SK-N-SH treated with all-trans-retinoic acid at 6 μM for 48 hours (cell line): ENCODE measurements at regions not wholly inside any gene's neighbourhood (a gene's known extent, or its start where the extent isn't known, plus 50 kb on each side); places are given as distances from the start of the nearest gene placed in this dataset.
A peak's percentile ranks its signal among the peaks of the same experiment; 100 is the strongest.

Experiments
- ATAC-seq: fragments of 200-7000 bp; cut with Tn5 transposase; 3 replicates; pipeline ENCODE4 v1.9.1; 2020; ENCODE audit warnings: mild to moderate bottlenecking, moderate library complexity
- BACH2 ChIP-seq: fragments of 250-450 bp; sonication (Bioruptor Pico); IDR thresholded peaks from 2 replicates; pipeline ENCODE4 v1.9.0; 2021; ENCODE audit warnings: mild to moderate bottlenecking, borderline replicate concordance
- CSDC2 ChIP-seq: fragments of 250-450 bp; sonication (Bioruptor Pico); IDR thresholded peaks from 2 replicates; pipeline ENCODE4 v1.5.0; 2020; ENCODE audit warnings: mild to moderate bottlenecking, moderate library complexity
- CSRNP3 ChIP-seq: fragments of 250-450 bp; sonication (Bioruptor Pico); IDR thresholded peaks from 2 replicates; pipeline ENCODE4 v1.5.1; 2021; ENCODE audit warnings: mild to moderate bottlenecking, moderate library complexity
- ESRRG ChIP-seq: fragments of 250-450 bp; sonication (Bioruptor Pico); IDR thresholded peaks from 2 replicates; pipeline ENCODE4 v1.6.1; 2021; ENCODE audit warnings: mild to moderate bottlenecking
- GLIS3 ChIP-seq: fragments of 250-450 bp; sonication (Bioruptor Pico); IDR thresholded peaks from 2 replicates; pipeline ENCODE4 v1.5.0; 2020; ENCODE audit warnings: mild to moderate bottlenecking, moderate library complexity
- ISL1 ChIP-seq: fragments of 250-450 bp; sonication (Bioruptor Pico); IDR thresholded peaks from 2 replicates; pipeline ENCODE4 v2.1.2; 2022; ENCODE audit warnings: mild to moderate bottlenecking, moderate library complexity
- OSR1 ChIP-seq: fragments of 250-450 bp; sonication (Bioruptor Pico); IDR thresholded peaks from 2 replicates; pipeline ENCODE4 v1.8.0; 2022; ENCODE audit warnings: moderate library complexity, mild to moderate bottlenecking, inconsistent platforms
- POU6F1 ChIP-seq: fragments of 250-450 bp; sonication (Bioruptor Pico); IDR thresholded peaks from 2 replicates; pipeline ENCODE4 v1.8.0; 2021; ENCODE audit warnings: low read depth, mild to moderate bottlenecking, moderate library complexity, borderline replicate concordance
- RARB ChIP-seq: fragments of 250-450 bp; sonication (Bioruptor Pico); IDR thresholded peaks from 2 replicates; pipeline ENCODE4 v1.8.0; 2021; ENCODE audit warnings: mild to moderate bottlenecking, moderate library complexity
- SNAI2 ChIP-seq: fragments of 250-450 bp; sonication (Bioruptor Pico); IDR thresholded peaks from 2 replicates; pipeline ENCODE4 v1.5.0; 2020; ENCODE audit warnings: mild to moderate bottlenecking, moderate library complexity
- TCF4 ChIP-seq: fragments of 250-450 bp; sonication (Bioruptor Pico); IDR thresholded peaks from 2 replicates; pipeline ENCODE4 v1.8.0; 2021; ENCODE audit warnings: mild to moderate bottlenecking, moderate library complexity, borderline replicate concordance
- TOX ChIP-seq: fragments of 250-450 bp; sonication (Bioruptor Pico); IDR thresholded peaks from 2 replicates; pipeline ENCODE4 v1.8.0; 2021; ENCODE audit warnings: mild to moderate bottlenecking, moderate library complexity, borderline replicate concordance
- ZFP3 ChIP-seq: fragments of 250-450 bp; sonication (Bioruptor Pico); IDR thresholded peaks from 2 replicates; pipeline ENCODE4 v1.5.0; 2020; ENCODE audit warnings: mild to moderate bottlenecking, moderate library complexity
- ZNF565 ChIP-seq: fragments of 450-650 bp; formaldehyde crosslinking; conservative IDR thresholded peaks from 2 replicates; pipeline ENCODE4 v1.5.0; 2020; ENCODE audit warnings: low read depth, mild to moderate bottlenecking, moderate library complexity
- ZNF70 ChIP-seq: fragments of 450-650 bp; formaldehyde crosslinking; IDR thresholded peaks from 2 replicates; pipeline ENCODE4 v1.5.0; 2020; ENCODE audit warnings: mild to moderate bottlenecking, moderate library complexity
- ZNF8 ChIP-seq: fragments of 450-650 bp; formaldehyde crosslinking; IDR thresholded peaks from 2 replicates; pipeline ENCODE4 v1.5.0; 2020; ENCODE audit warnings: mild to moderate bottlenecking, moderate library complexity
- TF ChIP-seq, protein P1 (sequence below): fragments of 250-450 bp; sonication (Bioruptor Pico); IDR thresholded peaks from 2 replicates; pipeline ENCODE4 v1.5.1; 2020; ENCODE audit warnings: low read depth, mild to moderate bottlenecking, moderate library complexity
- TF ChIP-seq, protein P2 (sequence below): fragments of 250-450 bp; sonication (Bioruptor Pico); IDR thresholded peaks from 2 replicates; pipeline ENCODE4 v1.8.0; 2020; ENCODE audit warnings: mild to moderate bottlenecking, moderate library complexity, borderline replicate concordance
- TF ChIP-seq, protein P3 (sequence below): fragments of 250-450 bp; sonication (Bioruptor Pico); IDR thresholded peaks from 2 replicates; pipeline ENCODE4 v1.5.0; 2020; ENCODE audit warnings: mild to moderate bottlenecking, moderate library complexity

GRCh38 chr1:242745079-242745478 is 220.6 kb upstream of the PLD5 start:
- ATAC-seq = no peak
- no peak for TF ChIP-seq OSR1 (CRISPR knock-in tag)
- peak; percentile 76; the same call in 1 of the 2 replicates for TF ChIP-seq ZNF8 (CRISPR knock-in tag)
- no peak for TF ChIP-seq ZNF70 (CRISPR knock-in tag)
- no peak for TF ChIP-seq RARB (CRISPR knock-in tag)
- TF ChIP-seq, protein P1, sequence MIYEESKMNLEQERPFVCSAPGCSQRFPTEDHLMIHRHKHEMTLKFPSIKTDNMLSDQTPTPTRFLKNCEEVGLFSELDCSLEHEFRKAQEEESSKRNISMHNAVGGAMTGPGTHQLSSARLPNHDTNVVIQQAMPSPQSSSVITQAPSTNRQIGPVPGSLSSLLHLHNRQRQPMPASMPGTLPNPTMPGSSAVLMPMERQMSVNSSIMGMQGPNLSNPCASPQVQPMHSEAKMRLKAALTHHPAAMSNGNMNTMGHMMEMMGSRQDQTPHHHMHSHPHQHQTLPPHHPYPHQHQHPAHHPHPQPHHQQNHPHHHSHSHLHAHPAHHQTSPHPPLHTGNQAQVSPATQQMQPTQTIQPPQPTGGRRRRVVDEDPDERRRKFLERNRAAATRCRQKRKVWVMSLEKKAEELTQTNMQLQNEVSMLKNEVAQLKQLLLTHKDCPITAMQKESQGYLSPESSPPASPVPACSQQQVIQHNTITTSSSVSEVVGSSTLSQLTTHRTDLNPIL = peak; percentile 57; the same call in 1 of the 2 replicates
- TF ChIP-seq ISL1 (CRISPR knock-in tag) = peak; percentile 78

GRCh38 chr1:242743983-242744780 is 219.7 kb upstream of the PLD5 start:
- TF ChIP-seq, protein P1 = no peak
- TF ChIP-seq RARB (CRISPR knock-in tag) = no peak
- TF ChIP-seq GLIS3 (CRISPR knock-in tag) = no peak
- TF ChIP-seq ZNF565 (CRISPR knock-in tag) = no peak
- TF ChIP-seq, protein P2, sequence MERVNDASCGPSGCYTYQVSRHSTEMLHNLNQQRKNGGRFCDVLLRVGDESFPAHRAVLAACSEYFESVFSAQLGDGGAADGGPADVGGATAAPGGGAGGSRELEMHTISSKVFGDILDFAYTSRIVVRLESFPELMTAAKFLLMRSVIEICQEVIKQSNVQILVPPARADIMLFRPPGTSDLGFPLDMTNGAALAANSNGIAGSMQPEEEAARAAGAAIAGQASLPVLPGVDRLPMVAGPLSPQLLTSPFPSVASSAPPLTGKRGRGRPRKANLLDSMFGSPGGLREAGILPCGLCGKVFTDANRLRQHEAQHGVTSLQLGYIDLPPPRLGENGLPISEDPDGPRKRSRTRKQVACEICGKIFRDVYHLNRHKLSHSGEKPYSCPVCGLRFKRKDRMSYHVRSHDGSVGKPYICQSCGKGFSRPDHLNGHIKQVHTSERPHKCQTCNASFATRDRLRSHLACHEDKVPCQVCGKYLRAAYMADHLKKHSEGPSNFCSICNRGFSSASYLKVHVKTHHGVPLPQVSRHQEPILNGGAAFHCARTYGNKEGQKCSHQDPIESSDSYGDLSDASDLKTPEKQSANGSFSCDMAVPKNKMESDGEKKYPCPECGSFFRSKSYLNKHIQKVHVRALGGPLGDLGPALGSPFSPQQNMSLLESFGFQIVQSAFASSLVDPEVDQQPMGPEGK = no peak
- no peak for ATAC-seq

DNA sequence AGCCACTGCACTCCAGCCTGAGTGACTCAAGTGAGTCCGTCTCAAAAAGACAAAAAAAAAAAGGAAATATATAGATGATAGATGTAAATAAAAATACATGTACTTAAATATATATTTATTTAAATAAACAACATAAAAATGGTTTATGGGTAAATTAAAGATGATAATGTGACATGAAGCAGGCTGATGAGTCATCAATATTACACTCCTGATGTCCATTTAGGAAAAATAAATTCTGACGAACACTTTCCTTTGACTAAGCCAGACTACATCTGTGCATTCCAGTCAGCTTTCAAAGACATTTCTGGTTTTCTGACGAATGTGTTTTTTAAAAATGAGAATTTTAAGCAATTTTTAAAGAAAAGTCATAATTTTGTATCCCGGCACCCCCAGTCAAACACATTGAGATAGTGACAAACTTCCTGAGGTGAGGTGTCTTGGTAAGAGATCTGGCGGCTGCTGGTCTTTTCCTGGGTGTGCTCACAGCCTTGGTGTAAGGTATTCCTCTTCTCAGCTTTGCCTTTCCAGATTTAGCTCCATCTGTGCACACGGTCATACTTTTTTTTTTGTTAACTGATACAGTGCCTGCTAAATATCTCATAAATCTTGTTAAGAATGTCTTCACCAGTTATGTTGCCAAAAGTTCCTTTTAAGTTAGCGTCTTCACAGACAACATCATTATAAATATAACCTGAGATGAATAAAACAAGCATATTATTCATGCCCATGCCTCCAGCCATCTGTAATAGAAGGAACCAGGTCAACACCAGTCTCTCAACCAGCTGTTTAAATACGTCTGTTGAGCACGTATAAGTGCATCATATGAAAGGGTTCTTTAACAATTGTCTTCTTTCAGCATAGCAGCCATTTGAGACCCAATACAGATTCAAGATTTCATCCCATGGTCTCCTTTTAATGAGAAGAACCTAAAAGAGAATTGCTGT is 214.5 kb upstream of the PLD5 start:
- TF ChIP-seq, protein P1 = no peak
- no peak for TF ChIP-seq ZNF565 (CRISPR knock-in tag)
- TF ChIP-seq CSRNP3 = no peak
- TF ChIP-seq TOX = no peak
- TF ChIP-seq CSDC2 (CRISPR knock-in tag) = no peak
- no peak for TF ChIP-seq GLIS3 (CRISPR knock-in tag)
- no peak for TF ChIP-seq BACH2 (CRISPR knock-in tag)
- TF ChIP-seq ZFP3 (CRISPR knock-in tag) = no peak
- TF ChIP-seq ISL1 (CRISPR knock-in tag) = no peak; the same call in none of the 2 replicates
- no peak for TF ChIP-seq TCF4 (CRISPR knock-in tag)
- TF ChIP-seq POU6F1 (CRISPR knock-in tag) = no peak
- TF ChIP-seq, protein P3, sequence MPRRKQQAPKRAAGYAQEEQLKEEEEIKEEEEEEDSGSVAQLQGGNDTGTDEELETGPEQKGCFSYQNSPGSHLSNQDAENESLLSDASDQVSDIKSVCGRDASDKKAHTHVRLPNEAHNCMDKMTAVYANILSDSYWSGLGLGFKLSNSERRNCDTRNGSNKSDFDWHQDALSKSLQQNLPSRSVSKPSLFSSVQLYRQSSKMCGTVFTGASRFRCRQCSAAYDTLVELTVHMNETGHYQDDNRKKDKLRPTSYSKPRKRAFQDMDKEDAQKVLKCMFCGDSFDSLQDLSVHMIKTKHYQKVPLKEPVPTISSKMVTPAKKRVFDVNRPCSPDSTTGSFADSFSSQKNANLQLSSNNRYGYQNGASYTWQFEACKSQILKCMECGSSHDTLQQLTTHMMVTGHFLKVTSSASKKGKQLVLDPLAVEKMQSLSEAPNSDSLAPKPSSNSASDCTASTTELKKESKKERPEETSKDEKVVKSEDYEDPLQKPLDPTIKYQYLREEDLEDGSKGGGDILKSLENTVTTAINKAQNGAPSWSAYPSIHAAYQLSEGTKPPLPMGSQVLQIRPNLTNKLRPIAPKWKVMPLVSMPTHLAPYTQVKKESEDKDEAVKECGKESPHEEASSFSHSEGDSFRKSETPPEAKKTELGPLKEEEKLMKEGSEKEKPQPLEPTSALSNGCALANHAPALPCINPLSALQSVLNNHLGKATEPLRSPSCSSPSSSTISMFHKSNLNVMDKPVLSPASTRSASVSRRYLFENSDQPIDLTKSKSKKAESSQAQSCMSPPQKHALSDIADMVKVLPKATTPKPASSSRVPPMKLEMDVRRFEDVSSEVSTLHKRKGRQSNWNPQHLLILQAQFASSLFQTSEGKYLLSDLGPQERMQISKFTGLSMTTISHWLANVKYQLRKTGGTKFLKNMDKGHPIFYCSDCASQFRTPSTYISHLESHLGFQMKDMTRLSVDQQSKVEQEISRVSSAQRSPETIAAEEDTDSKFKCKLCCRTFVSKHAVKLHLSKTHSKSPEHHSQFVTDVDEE (CRISPR knock-in tag) = no peak
- TF ChIP-seq ZNF70 (CRISPR knock-in tag) = no peak
- TF ChIP-seq ESRRG (CRISPR knock-in tag) = no peak
- TF ChIP-seq SNAI2 (CRISPR knock-in tag) = no peak
- no peak for ATAC-seq
